Spinal cord (tissue), 9 donors: ENCODE measurements at regions not wholly inside any gene's neighbourhood (a gene's known extent, or its start where the extent isn't known, plus 50 kb on each side); places are given as distances from the start of the nearest gene placed in this dataset.

Experiments
- DNase-seq, 6 donors: peaks; one replicate each; pipeline versions ENCODE4 v3.0.0 to v3.0.0-alpha.2; 2013 to 2015; ENCODE audit warnings: low spot score in 6 of 6, low read depth in 4 of 6
- H3K27ac ChIP-seq: one replicate; pipeline ENCODE4 v1.5.1; 2013; ENCODE audit warnings: low read depth, low read length, control low read depth
- H3K27me3 ChIP-seq: one replicate; pipeline ENCODE4 v1.6.1; 2013; ENCODE audit warnings: low read length; ENCODE audit not compliant: control insufficient read depth, insufficient read depth
- H3K36me3 ChIP-seq: one replicate; pipeline ENCODE4 v1.6.1; 2013; ENCODE audit warnings: low read length; ENCODE audit not compliant: control insufficient read depth, insufficient read depth
- H3K4me1 ChIP-seq: one replicate; pipeline ENCODE4 v1.6.1; 2013; ENCODE audit warnings: low read length; ENCODE audit not compliant: control insufficient read depth, insufficient read depth
- H3K4me3 ChIP-seq: one replicate; pipeline ENCODE4 v1.5.1; 2013; ENCODE audit warnings: low read depth, low read length, control low read depth
- H3K9me3 ChIP-seq: one replicate; pipeline ENCODE4 v1.6.1; 2013; ENCODE audit warnings: low read length; ENCODE audit not compliant: control insufficient read depth, insufficient read depth
- WGBS: methylation state at CpG from one replicate; pipeline ENCODE4 v1.1.5; 2013; ENCODE audit warnings: missing lambda C conversion rate; ENCODE audit not compliant: insufficient coverage; 5-methylcytosine and 5-hydroxymethylcytosine counted together
- donor health status: healthy.

- H3K9me3 ChIP-seq = no peaks in the 10 kb centered on the region
- H3K27me3 ChIP-seq = no peaks in the 10 kb centered on the region
- no peak for DNase-seq
- H3K4me1 ChIP-seq = no peaks in the 10 kb centered on the region
- no peaks in the 10 kb centered on the region for H3K36me3 ChIP-seq
- no peak overlapping the region for H3K4me3 ChIP-seq
- WGBS = no CpG with 5 or more reads among the region's 4 CpGs
- H3K27ac ChIP-seq = no peak overlapping the region
These were observed 148.1 kb upstream of the MIS18BP1 start for GRCh38 chr14:45400950-45401640.

GRCh38 chr14:45400509-45400908 lies 147.5 kb upstream of the MIS18BP1 start:
- no peaks in the 10 kb centered on the region for H3K4me1 ChIP-seq
- no peak overlapping the region for H3K27ac ChIP-seq
- no peaks in the 10 kb centered on the region for H3K36me3 ChIP-seq
- H3K9me3 ChIP-seq = no peaks in the 10 kb centered on the region
- DNase-seq = no peak
- no CpG with 5 or more reads among the region's 1 CpG for WGBS
- no peak overlapping the region for H3K4me3 ChIP-seq
- no peaks in the 10 kb centered on the region for H3K27me3 ChIP-seq

- 24% methylated on average over 1 of the region's 2 CpGs for WGBS
- Histone ChIP-seq H3K9me3 (no peaks in the 10 kb centered on the region), H3K4me1 (no peaks in the 10 kb centered on the region), H3K27ac (no peak overlapping the region), H3K4me3 (no peak overlapping the region), H3K36me3 (no peaks in the 10 kb centered on the region), H3K27me3 (no peaks in the 10 kb centered on the region)
- DNase-seq = no peak
These were observed 128.1 kb upstream of the MIS18BP1 start for GRCh38 chr14:45381091-45381490.

- no peaks in the 10 kb centered on the region for H3K9me3 ChIP-seq
- H3K36me3 ChIP-seq = no peaks in the 10 kb centered on the region
- no peaks in the 10 kb centered on the region for H3K27me3 ChIP-seq
- H3K27ac ChIP-seq = no peak overlapping the region
- WGBS = no CpG with 5 or more reads among the region's 2 CpGs
- no peak for DNase-seq
- no peak overlapping the region for H3K4me3 ChIP-seq
- H3K4me1 ChIP-seq = no peaks in the 10 kb centered on the region
These were observed 124.2 kb upstream of the MIS18BP1 start for GRCh38 chr14:45377166-45377565.

- 87% methylated on average over 1 of the region's 2 CpGs for WGBS
- DNase-seq = no peak
- no peaks in the 10 kb centered on the region for H3K27me3 ChIP-seq
- H3K9me3 ChIP-seq = no peaks in the 10 kb centered on the region
- no peak overlapping the region for H3K27ac ChIP-seq
- H3K36me3 ChIP-seq = no peaks in the 10 kb centered on the region
- no peaks in the 10 kb centered on the region for H3K4me1 ChIP-seq
- H3K4me3 ChIP-seq = no peak overlapping the region
These were observed 120.9 kb upstream of the MIS18BP1 start for GRCh38 chr14:45373877-45374276.

- no peaks in the 10 kb centered on the region for H3K36me3 ChIP-seq
- H3K4me1 ChIP-seq = no peaks in the 10 kb centered on the region
- no peak overlapping the region for H3K27ac ChIP-seq
- H3K4me3 ChIP-seq = no peak overlapping the region
- H3K9me3 ChIP-seq = no peaks in the 10 kb centered on the region
- 69% methylated on average over 4 of the region's 4 CpGs for WGBS
- no peaks in the 10 kb centered on the region for H3K27me3 ChIP-seq
- no peak for DNase-seq
These were observed 111.7 kb upstream of the MIS18BP1 start for GRCh38 chr14:45364565-45365156.

GRCh38 chr14:45362505-45362904 lies 109.5 kb upstream of the MIS18BP1 start:
- WGBS = no CpG with 5 or more reads among the region's 1 CpG
- no peak overlapping the region for H3K4me3 ChIP-seq
- no peaks in the 10 kb centered on the region for H3K4me1 ChIP-seq
- no peaks in the 10 kb centered on the region for H3K36me3 ChIP-seq
- H3K27ac ChIP-seq = no peak overlapping the region
- no peak for DNase-seq
- no peaks in the 10 kb centered on the region for H3K27me3 ChIP-seq
- H3K9me3 ChIP-seq = no peaks in the 10 kb centered on the region

GRCh38 chr14:45361727-45362126 lies 108.7 kb upstream of the MIS18BP1 start:
- Histone ChIP-seq H3K9me3 (no peaks in the 10 kb centered on the region), H3K4me1 (no peaks in the 10 kb centered on the region), H3K36me3 (no peaks in the 10 kb centered on the region), H3K4me3 (no peak overlapping the region), H3K27me3 (no peaks in the 10 kb centered on the region), H3K27ac (no peak overlapping the region)
- no CpG with 5 or more reads among the region's 2 CpGs for WGBS
- DNase-seq = no peak

- no peak for DNase-seq
- no peaks in the 10 kb centered on the region for H3K4me1 ChIP-seq
- no peak overlapping the region for H3K4me3 ChIP-seq
- no peaks in the 10 kb centered on the region for H3K27me3 ChIP-seq
- no peak overlapping the region for H3K27ac ChIP-seq
- WGBS = 100% methylated on average over 2 of the region's 3 CpGs
- no peaks in the 10 kb centered on the region for H3K36me3 ChIP-seq
- H3K9me3 ChIP-seq = no peaks in the 10 kb centered on the region
These were observed 106.7 kb upstream of the MIS18BP1 start for GRCh38 chr14:45359746-45360145.

GRCh38 chr14:45332360-45332988 lies 79.5 kb upstream of the MIS18BP1 start:
- no peak overlapping the region for H3K27ac ChIP-seq
- H3K4me1 ChIP-seq = no peaks in the 10 kb centered on the region
- no peaks in the 10 kb centered on the region for H3K36me3 ChIP-seq
- 88% methylated on average over 4 of the region's 4 CpGs for WGBS
- no peak for DNase-seq
- H3K4me3 ChIP-seq = no peak overlapping the region
- peaks cover 2% of the 10 kb centered on the region for H3K9me3 ChIP-seq
- no peaks in the 10 kb centered on the region for H3K27me3 ChIP-seq
